ENCODE measurements at regions not wholly inside any gene's neighbourhood (a gene's known extent, or its start where the extent isn't known, plus 50 kb on each side); places are given as distances from the start of the nearest gene placed in this dataset.
A peak's percentile ranks its signal among the peaks of the same experiment; 100 is the strongest.

DNA sequence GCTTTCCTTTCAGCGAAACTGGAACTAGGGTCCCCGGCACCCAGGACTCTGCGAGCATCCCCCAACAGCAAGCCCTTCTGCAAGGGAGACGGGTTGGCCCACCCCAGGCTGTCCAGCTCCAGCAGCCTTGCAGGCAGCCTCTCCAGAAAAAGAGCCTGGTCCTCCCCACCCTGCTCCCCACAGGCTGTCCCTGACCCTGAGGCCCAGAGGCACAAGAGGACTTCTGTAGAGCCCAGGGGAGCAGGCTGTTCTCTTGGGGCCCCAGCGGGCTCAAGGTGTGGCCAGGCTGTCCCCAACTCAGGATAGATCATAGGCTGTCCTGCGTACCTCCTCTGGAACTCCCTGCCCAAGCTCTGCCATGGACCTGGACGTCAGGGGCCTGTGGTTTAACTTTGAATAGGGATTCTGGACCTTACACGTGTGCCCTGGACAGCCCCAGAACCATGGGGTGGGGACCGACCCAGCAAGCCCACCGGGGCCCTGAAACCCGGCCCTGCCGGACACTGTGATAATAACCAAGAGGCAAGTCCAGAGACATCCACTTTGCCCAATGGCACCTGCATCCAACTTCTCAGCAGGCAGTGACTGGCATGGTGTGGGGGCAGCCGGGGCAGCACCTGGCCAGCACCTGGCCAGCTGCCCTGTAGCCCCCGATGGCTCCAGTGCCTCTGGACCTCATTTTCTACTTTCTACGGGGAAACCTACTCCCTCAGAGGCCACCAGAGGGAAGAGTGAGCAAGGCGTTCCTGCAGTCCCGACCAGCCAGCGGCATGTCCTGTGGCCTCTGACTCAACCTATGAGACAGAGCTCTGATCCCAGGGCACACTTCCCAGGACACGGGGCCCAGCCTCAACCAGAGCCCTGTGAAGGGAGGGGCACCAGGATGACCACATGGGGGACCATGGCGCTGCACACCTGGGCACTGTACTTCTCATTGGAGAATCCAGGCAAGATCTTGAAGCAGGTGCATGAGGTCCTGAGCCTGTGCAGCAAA is 50.9 kb upstream of the TPM4 start:
- no peak for TF ChIP-seq POLR2A (IDR thresholded peaks at IDR 0.05; ENCODE audit: extremely low read depth, insufficient read length)
- TF ChIP-seq, protein P1, sequence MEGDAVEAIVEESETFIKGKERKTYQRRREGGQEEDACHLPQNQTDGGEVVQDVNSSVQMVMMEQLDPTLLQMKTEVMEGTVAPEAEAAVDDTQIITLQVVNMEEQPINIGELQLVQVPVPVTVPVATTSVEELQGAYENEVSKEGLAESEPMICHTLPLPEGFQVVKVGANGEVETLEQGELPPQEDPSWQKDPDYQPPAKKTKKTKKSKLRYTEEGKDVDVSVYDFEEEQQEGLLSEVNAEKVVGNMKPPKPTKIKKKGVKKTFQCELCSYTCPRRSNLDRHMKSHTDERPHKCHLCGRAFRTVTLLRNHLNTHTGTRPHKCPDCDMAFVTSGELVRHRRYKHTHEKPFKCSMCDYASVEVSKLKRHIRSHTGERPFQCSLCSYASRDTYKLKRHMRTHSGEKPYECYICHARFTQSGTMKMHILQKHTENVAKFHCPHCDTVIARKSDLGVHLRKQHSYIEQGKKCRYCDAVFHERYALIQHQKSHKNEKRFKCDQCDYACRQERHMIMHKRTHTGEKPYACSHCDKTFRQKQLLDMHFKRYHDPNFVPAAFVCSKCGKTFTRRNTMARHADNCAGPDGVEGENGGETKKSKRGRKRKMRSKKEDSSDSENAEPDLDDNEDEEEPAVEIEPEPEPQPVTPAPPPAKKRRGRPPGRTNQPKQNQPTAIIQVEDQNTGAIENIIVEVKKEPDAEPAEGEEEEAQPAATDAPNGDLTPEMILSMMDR (IDR thresholded peaks at IDR 0.05; ENCODE audit: low read depth, low read length): peak; percentile 38
- DNase-seq (ENCODE audit: low read depth): peak; percentile 48
- H3K4me3 ChIP-seq (ENCODE audit: low read depth, low read length): no peak overlapping the region

DNA sequence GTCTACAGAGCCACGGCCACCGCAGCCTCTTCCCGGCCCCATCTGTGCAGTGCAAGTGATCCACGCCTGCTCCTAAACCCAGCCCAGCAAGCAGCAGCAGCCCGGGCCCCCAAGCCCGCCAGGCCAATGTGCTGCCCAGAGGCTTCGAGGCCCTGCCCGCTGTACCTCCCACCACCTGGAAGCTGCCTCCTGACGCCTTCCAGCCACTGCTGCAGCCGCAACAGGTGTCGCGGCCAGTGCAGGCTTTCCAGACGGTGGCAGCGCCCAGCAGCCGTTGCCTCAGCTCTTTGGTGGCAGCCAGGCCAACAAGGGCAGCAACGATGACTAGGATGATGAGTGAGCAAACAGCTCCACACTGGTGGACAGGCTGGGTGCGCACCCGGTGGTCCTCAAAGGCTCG is 50.2 kb upstream of the TPM4 start:
- H3K4me3 ChIP-seq (ENCODE audit: low read depth, low read length): no peak overlapping the region
- DNase-seq (ENCODE audit: low read depth): no peak
- TF ChIP-seq, protein P2, sequence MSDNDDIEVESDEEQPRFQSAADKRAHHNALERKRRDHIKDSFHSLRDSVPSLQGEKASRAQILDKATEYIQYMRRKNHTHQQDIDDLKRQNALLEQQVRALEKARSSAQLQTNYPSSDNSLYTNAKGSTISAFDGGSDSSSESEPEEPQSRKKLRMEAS (IDR thresholded peaks at IDR 0.05; ENCODE audit: low read depth, low read length): no peak
- TF ChIP-seq MYC (IDR thresholded peaks at IDR 0.05; ENCODE audit: low read depth, low read length): no peak
- TF ChIP-seq, protein P1 (IDR thresholded peaks at IDR 0.05; ENCODE audit: low read depth, low read length): no peak
- TF ChIP-seq POLR2A (IDR thresholded peaks at IDR 0.05; ENCODE audit: extremely low read depth, insufficient read length): no peak

All from NB4 (cell line).